Prostate gland (tissue), 2 donors: ENCODE measurements at regions not wholly inside any gene's neighbourhood (a gene's known extent, or its start where the extent isn't known, plus 50 kb on each side); places are given as distances from the start of the nearest gene placed in this dataset.

Experiments
- DNase-seq: peaks from one replicate; pipeline ENCODE4 v3.0.0-alpha.2; 2019; ENCODE audit warnings: low spot score
- H3K27ac ChIP-seq, 2 donors: fragments of 200-600 bp; sonication (generic); 2 replicates each; pipeline ENCODE4 v1.5.1; 2017 to 2019
- H3K27me3 ChIP-seq: fragments of 200-600 bp; sonication (generic); replicated peaks from 2 replicates; pipeline ENCODE4 v1.5.1; 2019; ENCODE audit not compliant: insufficient read depth
- H3K36me3 ChIP-seq, 2 donors: fragments of 200-600 bp; sonication (generic); 1 replicate in 1 of 2; 2 replicates in 1 of 2; pipeline versions ENCODE4 v1.5.1 to v1.8.1; 2017 to 2019
- H3K4me1 ChIP-seq: fragments of 200-600 bp; sonication (generic); replicated peaks from 2 replicates; pipeline ENCODE4 v1.5.1; 2019
- H3K4me3 ChIP-seq, 2 donors: fragments of 200-600 bp; sonication (generic); 2 replicates each; pipeline ENCODE4 v1.5.1; 2017 to 2019
- H3K9me3 ChIP-seq: fragments of 200-600 bp; sonication (generic); 2 replicates; pipeline ENCODE4 v1.5.1; 2017
- CTCF ChIP-seq, 4 experiments: fragments of 200-600 bp in 2 of 4; fragments of 450-650 bp in 2 of 4; sonication (generic) in 2 of 4; IDR thresholded peaks; 1 replicate in 3 of 4; 2 replicates in 1 of 4; pipeline ENCODE4 v1.5.1; 2016 to 2019; ENCODE audit warnings: antibody characterized with exemption in 4 of 4, mild to moderate bottlenecking in 2 of 4, moderate library complexity in 2 of 4
- POLR2A ChIP-seq: fragments of 450-650 bp; IDR thresholded peaks from one replicate; pipeline ENCODE4 v1.6.1; 2016; ENCODE audit warnings: antibody characterized with exemption, mild to moderate bottlenecking
- POLR2AphosphoS5 ChIP-seq: sonication (generic); formaldehyde crosslinking; IDR thresholded peaks from one replicate; pipeline ENCODE4 v1.6.1; 2017; ENCODE audit warnings: antibody characterized with exemption
- WGBS: methylation state at CpG from one replicate; pipeline ENCODE4 v1.1.5; 2018; 5-methylcytosine and 5-hydroxymethylcytosine counted together
- intact Hi-C: fragments of 100-400 bp; cut with DNase I; formaldehyde crosslinking; loops from one replicate; pipeline ENCODE4 v1.14.2; 2022

GRCh38 chr5:68770551-68770950 is 323.3 kb upstream of the SLC30A5 start:
- Histone ChIP-seq H3K4me3 (no peak overlapping the region), H3K36me3 (no peaks in the 10 kb centered on the region), H3K4me1 (no peaks in the 10 kb centered on the region), H3K27me3 (no peaks in the 10 kb centered on the region), H3K9me3 (no peaks in the 10 kb centered on the region), H3K27ac (no peak overlapping the region)
- intact Hi-C loops: no loop called here
- TF ChIP-seq POLR2AphosphoS5: no peak
- TF ChIP-seq POLR2A: no peak
- no peak for TF ChIP-seq CTCF (IDR thresholded peaks at IDR 0.05)
- DNase-seq: no peak
- WGBS: 83% methylated on average over 3 of the region's 3 CpGs

GRCh38 chr5:68771221-68771620 is 322.6 kb upstream of the SLC30A5 start:
- H3K9me3 ChIP-seq: no peaks in the 10 kb centered on the region
- H3K4me3 ChIP-seq: no peak overlapping the region
- H3K27me3 ChIP-seq: no peaks in the 10 kb centered on the region
- H3K27ac ChIP-seq: no peak overlapping the region
- no peak for TF ChIP-seq CTCF (IDR thresholded peaks at IDR 0.05)
- peak; percentile 74 for TF ChIP-seq POLR2AphosphoS5
- WGBS: 35% methylated on average over 4 of the region's 4 CpGs
- no peaks in the 10 kb centered on the region for H3K4me1 ChIP-seq
- H3K36me3 ChIP-seq: no peaks in the 10 kb centered on the region
- DNase-seq: peak; percentile 51
- intact Hi-C loops: no loop called here

- Histone ChIP-seq H3K9me3 (no peaks in the 10 kb centered on the region), H3K4me3 (no peak overlapping the region), H3K4me1 (no peaks in the 10 kb centered on the region), H3K27me3 (no peaks in the 10 kb centered on the region), H3K36me3 (no peaks in the 10 kb centered on the region), H3K27ac (no peak overlapping the region)
- DNase-seq: no peak
- TF ChIP-seq POLR2A (no peak), POLR2AphosphoS5 (no peak), CTCF (IDR thresholded peaks at IDR 0.05) (no peak)
- intact Hi-C loops: no loop called here
- WGBS: 47% methylated on average over 3 of the region's 3 CpGs
Measured at GRCh38 chr5:68771732-68772131, 322.1 kb upstream of the SLC30A5 start.

GRCh38 chr5:68776381-68776780 is 317.4 kb upstream of the SLC30A5 start:
- TF ChIP-seq POLR2AphosphoS5 (no peak), CTCF (IDR thresholded peaks at IDR 0.05) (no peak), POLR2A (no peak)
- Histone ChIP-seq H3K27me3 (no peaks in the 10 kb centered on the region), H3K4me1 (no peaks in the 10 kb centered on the region), H3K36me3 (no peaks in the 10 kb centered on the region), H3K9me3 (no peaks in the 10 kb centered on the region), H3K27ac (no peak overlapping the region), H3K4me3 (no peak overlapping the region)
- no peak for DNase-seq
- intact Hi-C loops: no loop called here
- 89% methylated on average over 3 of the region's 3 CpGs for WGBS

- no peak for DNase-seq
- 90% methylated on average over 2 of the region's 2 CpGs for WGBS
Measured at GRCh38 chr5:68777135-68777534, 316.7 kb upstream of the SLC30A5 start.

More at GRCh38 chr5:68777135-68777534, 316.7 kb upstream of the SLC30A5 start:
- intact Hi-C loops: no loop called here
- H3K27me3 ChIP-seq: no peaks in the 10 kb centered on the region
- H3K4me3 ChIP-seq: no peak overlapping the region
- no peaks in the 10 kb centered on the region for H3K36me3 ChIP-seq
- H3K9me3 ChIP-seq: no peaks in the 10 kb centered on the region
- no peak overlapping the region for H3K27ac ChIP-seq
- TF ChIP-seq POLR2AphosphoS5 (no peak), POLR2A (no peak), CTCF (IDR thresholded peaks at IDR 0.05) (no peak)
- no peaks in the 10 kb centered on the region for H3K4me1 ChIP-seq
